ENCODE measurements at regions not wholly inside any gene's neighbourhood (a gene's known extent, or its start where the extent isn't known, plus 50 kb on each side); places are given as distances from the start of the nearest gene placed in this dataset.

DNA sequence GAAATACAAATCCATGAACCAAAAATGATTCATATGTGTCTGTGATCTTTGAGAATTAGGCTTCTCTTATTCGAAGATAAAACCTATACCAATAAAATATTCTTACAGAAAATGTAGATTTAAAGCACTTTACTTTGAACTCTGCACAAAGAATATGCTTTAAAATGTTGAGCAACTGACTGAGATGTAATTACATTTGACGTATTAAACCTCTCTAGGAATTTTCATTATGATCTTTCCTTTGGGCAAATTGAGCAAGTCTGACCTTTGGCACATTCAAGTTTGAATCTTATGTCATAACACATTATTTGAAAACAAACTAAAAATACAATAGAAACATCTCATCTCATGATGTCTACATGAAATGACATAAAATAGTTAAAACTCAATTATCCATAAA is 69.2 kb upstream of the AHR start:
- Histone ChIP-seq H3K9me3 (peaks cover 0 to 6% (median 0%) of the 10 kb centered on the region in 4 donors), H3K4me3 (no peak overlapping the region), H3K27me3 (no peaks in the 10 kb centered on the region), H3K27ac (no peak overlapping the region), H3K36me3 (no peaks in the 10 kb centered on the region), H3K4me1 (peaks cover 0 to 11% (median 3%) of the 10 kb centered on the region in 4 donors)
- TF ChIP-seq POLR2A (IDR thresholded peaks at IDR 0.05): no peak
- TF ChIP-seq, protein P1, sequence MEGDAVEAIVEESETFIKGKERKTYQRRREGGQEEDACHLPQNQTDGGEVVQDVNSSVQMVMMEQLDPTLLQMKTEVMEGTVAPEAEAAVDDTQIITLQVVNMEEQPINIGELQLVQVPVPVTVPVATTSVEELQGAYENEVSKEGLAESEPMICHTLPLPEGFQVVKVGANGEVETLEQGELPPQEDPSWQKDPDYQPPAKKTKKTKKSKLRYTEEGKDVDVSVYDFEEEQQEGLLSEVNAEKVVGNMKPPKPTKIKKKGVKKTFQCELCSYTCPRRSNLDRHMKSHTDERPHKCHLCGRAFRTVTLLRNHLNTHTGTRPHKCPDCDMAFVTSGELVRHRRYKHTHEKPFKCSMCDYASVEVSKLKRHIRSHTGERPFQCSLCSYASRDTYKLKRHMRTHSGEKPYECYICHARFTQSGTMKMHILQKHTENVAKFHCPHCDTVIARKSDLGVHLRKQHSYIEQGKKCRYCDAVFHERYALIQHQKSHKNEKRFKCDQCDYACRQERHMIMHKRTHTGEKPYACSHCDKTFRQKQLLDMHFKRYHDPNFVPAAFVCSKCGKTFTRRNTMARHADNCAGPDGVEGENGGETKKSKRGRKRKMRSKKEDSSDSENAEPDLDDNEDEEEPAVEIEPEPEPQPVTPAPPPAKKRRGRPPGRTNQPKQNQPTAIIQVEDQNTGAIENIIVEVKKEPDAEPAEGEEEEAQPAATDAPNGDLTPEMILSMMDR (IDR thresholded peaks at IDR 0.05): no peak
- TF ChIP-seq EP300 (IDR thresholded peaks at IDR 0.05): no peak
- no peak for DNase-seq (ENCODE audit: low spot score in 2 of 2)
- 72 to 87% methylated on average over 2 of the region's 2 CpGs for WGBS, 2 donors

DNA sequence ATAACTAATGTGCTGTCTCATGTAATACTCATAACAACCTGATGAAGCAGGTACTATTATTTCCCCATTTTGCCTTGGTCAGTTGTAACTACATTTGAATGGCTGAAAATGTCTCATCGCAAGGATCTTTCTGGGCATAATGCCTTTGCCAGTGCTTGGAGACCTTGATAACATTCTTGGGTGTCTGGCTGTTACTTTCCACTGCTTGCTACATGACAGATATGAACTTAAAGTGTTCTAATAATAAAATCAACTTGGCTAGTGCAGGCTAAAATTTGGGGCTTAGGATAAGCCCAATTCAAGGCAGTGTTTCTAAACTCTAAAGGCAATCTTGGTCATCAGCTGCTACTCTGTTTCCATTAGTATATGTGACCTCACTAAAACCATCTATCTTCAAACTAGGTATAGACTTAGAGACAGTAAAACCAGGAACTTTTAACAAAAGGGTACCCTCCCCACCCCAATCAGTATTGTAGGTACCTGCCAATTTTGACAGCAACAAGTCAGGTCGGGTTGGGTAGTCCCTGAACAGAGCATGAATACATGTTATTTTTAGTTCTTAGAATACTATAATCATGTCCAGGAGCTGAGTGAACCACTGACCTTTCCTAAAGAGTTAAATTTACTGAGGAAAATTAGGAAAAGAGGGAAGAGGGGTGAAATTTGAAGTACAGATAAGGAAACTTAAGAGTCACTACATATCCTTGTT is 68.2 kb upstream of the AHR start:
- TF ChIP-seq, protein P1 (IDR thresholded peaks at IDR 0.05): no peak
- TF ChIP-seq POLR2A (IDR thresholded peaks at IDR 0.05) (no peak), EP300 (IDR thresholded peaks at IDR 0.05) (no peak)
- Histone ChIP-seq H3K9me3 (peaks cover 0 to 1% (median 0%) of the 10 kb centered on the region in 4 donors), H3K4me1 (peaks cover 0 to 17% (median 6%) of the 10 kb centered on the region in 4 donors), H3K27me3 (no peaks in the 10 kb centered on the region), H3K36me3 (no peaks in the 10 kb centered on the region), H3K4me3 (no peak overlapping the region), H3K27ac (no peak overlapping the region)
- DNase-seq (ENCODE audit: low spot score in 2 of 2): no peak
- 66 to 73% methylated on average over 2 of the region's 2 CpGs for WGBS, 2 donors

DNA sequence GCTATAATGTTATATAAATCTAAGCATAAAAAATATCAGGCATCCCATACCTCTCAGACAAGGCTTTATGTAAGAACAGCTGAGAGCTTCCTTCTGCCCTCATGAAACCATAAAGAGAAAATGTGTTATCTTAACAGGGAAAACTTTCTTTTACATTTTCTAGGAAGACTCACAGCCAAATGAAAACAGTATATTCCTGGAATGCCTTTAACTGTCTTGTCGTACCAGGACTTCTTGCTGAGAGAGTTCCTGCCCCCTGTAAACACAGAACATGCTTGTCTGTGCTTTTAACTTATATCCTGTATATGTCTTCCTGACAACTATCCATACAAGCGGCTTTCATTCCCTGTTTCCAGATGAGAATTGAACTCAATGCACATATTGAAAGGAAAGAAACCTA is 64.8 kb upstream of the AHR start:
- H3K4me3 ChIP-seq: no peak overlapping the region
- DNase-seq (ENCODE audit: low spot score in 2 of 2): no peak
- TF ChIP-seq EP300 (IDR thresholded peaks at IDR 0.05): no peak
- TF ChIP-seq POLR2A (IDR thresholded peaks at IDR 0.05): no peak
- TF ChIP-seq, protein P1 (IDR thresholded peaks at IDR 0.05): no peak
- WGBS, 2 donors: 59 to 78% methylated on average over 2 of the region's 2 CpGs
- H3K4me1 ChIP-seq: peaks cover 0 to 21% (median 6%) of the 10 kb centered on the region in 4 donors
- no peaks in the 10 kb centered on the region for H3K9me3 ChIP-seq
- no peaks in the 10 kb centered on the region for H3K27me3 ChIP-seq
- no peaks in the 10 kb centered on the region for H3K36me3 ChIP-seq
- peak overlapping the region in 3 of 4 donors; percentile 76 to 88 (median 82) for H3K27ac ChIP-seq

DNA sequence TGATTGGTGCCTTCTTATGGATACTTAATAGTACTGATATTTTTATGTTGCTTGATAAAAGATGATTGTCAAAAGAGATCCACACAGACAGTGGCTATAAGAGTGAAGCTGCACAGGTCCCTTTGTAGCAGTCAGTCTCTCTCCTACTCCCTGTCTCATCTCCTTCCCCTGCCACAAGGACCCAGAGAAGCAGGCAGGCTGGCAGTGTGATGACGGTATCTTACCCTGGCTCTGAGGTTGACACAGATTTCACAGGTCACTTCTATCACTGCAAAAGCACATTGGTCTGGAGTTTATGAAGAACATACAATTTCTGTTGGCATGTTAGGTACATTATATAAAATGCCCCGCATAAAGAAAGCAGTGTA is 64.4 kb upstream of the AHR start:
- H3K36me3 ChIP-seq: no peaks in the 10 kb centered on the region
- H3K4me3 ChIP-seq: no peak overlapping the region
- H3K27me3 ChIP-seq: no peaks in the 10 kb centered on the region
- H3K4me1 ChIP-seq: peaks cover 0 to 25% (median 8%) of the 10 kb centered on the region in 4 donors
- TF ChIP-seq POLR2A (IDR thresholded peaks at IDR 0.05) (no peak), EP300 (IDR thresholded peaks at IDR 0.05) (no peak)
- TF ChIP-seq, protein P1 (IDR thresholded peaks at IDR 0.05): no peak
- H3K9me3 ChIP-seq: no peaks in the 10 kb centered on the region
- 58 to 62% methylated on average over 2 of the region's 2 CpGs for WGBS, 2 donors
- DNase-seq (ENCODE audit: low spot score in 2 of 2): no peak
- peak overlapping the region in 3 of 4 donors; percentile 76 to 88 (median 82) for H3K27ac ChIP-seq

DNA sequence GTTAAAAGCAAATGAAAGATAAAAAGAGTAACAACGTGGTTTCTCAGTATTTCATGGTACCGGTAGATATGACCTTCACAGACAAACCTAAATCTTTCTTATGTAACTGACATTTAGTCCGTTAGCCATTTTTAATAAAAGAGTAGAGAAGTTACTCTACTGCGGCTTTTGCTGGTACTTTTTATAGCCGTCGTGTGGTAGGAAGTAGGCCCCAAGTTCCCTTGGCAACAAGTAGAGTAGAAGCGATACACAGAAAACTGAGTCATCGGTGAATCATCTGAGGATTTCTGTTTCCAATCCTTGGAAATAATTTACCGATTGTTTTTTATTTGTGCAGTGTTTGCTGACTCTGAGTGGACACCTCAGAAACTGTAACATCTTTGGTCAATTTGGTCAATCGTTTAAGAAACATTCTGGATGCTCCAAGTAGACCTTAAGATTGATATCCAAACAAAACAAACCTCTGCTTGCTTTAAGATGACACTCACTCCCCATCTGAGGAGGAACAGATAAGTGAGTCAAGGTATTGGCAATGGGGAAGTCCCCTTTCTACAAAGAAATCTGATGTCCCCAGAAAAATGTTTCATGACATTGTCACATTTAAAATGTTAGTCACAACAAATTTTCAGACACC is 63.9 kb upstream of the AHR start:
- peak in 1 of 2 donors; percentile 40 for DNase-seq (ENCODE audit: low spot score in 2 of 2)
- no peaks in the 10 kb centered on the region for H3K27me3 ChIP-seq

More for the DNA sequence above, 63.9 kb upstream of the AHR start:
- Histone ChIP-seq H3K36me3 (no peaks in the 10 kb centered on the region), H3K27ac (peak overlapping the region in 3 of 4 donors; percentile 76 to 88 (median 82)), H3K4me1 (peaks cover 0 to 30% (median 10%) of the 10 kb centered on the region in 4 donors), H3K4me3 (no peak overlapping the region), H3K9me3 (no peaks in the 10 kb centered on the region)
- 25 to 30% methylated on average over 10 of the region's 10 CpGs for WGBS, 2 donors
- TF ChIP-seq POLR2A (IDR thresholded peaks at IDR 0.05) (no peak), EP300 (IDR thresholded peaks at IDR 0.05) (peak in 1 of 2 donors; percentile 80)
- TF ChIP-seq, protein P1 (IDR thresholded peaks at IDR 0.05): no peak

All from tibial nerve (tissue), 4 donors.